Activated CD8-positive, alpha-beta T cell treated with anti-CD3 and anti-CD28 coated beads for 36 hours (primary cell): ENCODE measurements at regions not wholly inside any gene's neighbourhood (a gene's known extent, or its start where the extent isn't known, plus 50 kb on each side); places are given as distances from the start of the nearest gene placed in this dataset.

Experiments
- ATAC-seq: fragments of 200-7000 bp; cut with Tn5 transposase; one replicate; pipeline ENCODE4 v1.10.0; 2021; ENCODE audit warnings: mild to moderate bottlenecking, moderate library complexity
- CTCF ChIA-PET: fragments of 350-600 bp; sonication (Branson Sonifier 250); formaldehyde crosslinking; loops from one replicate; lab custom pipeline; 2021; ENCODE audit warnings: antibody characterized with exemption; lab: Charles Lee
- POLR2A ChIA-PET: fragments of 350-600 bp; sonication (Branson Sonifier 250); formaldehyde crosslinking; loops from one replicate; lab custom pipeline; 2021; ENCODE audit warnings: antibody characterized with exemption; lab: Charles Lee
- DNase-seq: peaks from one replicate; pipeline ENCODE4 v3.0.0-alpha.2; 2020
- H3K27ac Mint-ChIP-seq: one replicate; pipeline ENCODE4 v1.8.0; 2021; ENCODE audit warnings: mild to moderate bottlenecking, mixed read lengths
- H3K27me3 Mint-ChIP-seq: one replicate; pipeline ENCODE4 v1.8.0; 2021; ENCODE audit warnings: mixed read lengths
- H3K36me3 Mint-ChIP-seq: one replicate; pipeline ENCODE4 v1.8.0; 2021; ENCODE audit warnings: low read depth, mixed read lengths
- H3K4me1 Mint-ChIP-seq: one replicate; pipeline ENCODE4 v1.8.0; 2021; ENCODE audit warnings: low read depth, mixed read lengths
- H3K4me3 Mint-ChIP-seq: one replicate; pipeline ENCODE4 v1.8.0; 2021; ENCODE audit warnings: mild to moderate bottlenecking, moderate library complexity, mixed read lengths
- H3K9me3 Mint-ChIP-seq: one replicate; pipeline ENCODE4 v1.8.0; 2021; ENCODE audit warnings: mixed read lengths
- intact Hi-C: fragments of 100-400 bp; cut with micrococcal nuclease; formaldehyde crosslinking; loops from one replicate; pipeline ENCODE4 v1.10.0; 2022
- TF ChIP-seq, protein P1 (sequence below): fragments of 200-600 bp; IDR thresholded peaks from one replicate; pipeline ENCODE4 v1.8.0; 2022; ENCODE audit warnings: antibody characterized with exemption, mild to moderate bottlenecking

DNA sequence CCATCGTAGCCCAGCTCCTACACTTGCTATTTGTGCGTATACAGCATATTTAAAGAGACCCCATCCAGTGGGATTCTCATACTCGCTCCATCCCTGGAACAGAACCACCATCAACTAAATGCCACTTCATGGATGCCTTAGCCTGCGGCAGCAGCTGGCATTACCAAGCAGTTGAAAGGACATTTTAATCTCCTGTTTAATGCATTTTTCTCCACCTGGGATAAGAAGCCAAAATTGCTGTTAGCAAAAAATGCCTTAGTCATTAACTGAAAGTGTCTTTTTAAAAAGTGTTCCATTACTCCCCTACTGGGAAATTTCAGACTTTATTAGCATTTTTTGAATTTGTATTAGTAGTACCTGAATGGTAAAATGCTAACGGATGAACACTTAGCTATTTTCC is 662.6 kb upstream of the MEF2C start:
- Mint-ChIP-seq H3K9me3 (no peaks in the 10 kb centered on the region), H3K27ac (no peak overlapping the region), H3K36me3 (no peaks in the 10 kb centered on the region), H3K4me3 (no peak overlapping the region), H3K27me3 (no peaks in the 10 kb centered on the region), H3K4me1 (no peaks in the 10 kb centered on the region)
- no peak for DNase-seq
- ATAC-seq: no peak
- intact Hi-C loops: no loop called here
- ChIA-PET POLR2A (no interaction called here), CTCF (no interaction called here)
- TF ChIP-seq, protein P1, sequence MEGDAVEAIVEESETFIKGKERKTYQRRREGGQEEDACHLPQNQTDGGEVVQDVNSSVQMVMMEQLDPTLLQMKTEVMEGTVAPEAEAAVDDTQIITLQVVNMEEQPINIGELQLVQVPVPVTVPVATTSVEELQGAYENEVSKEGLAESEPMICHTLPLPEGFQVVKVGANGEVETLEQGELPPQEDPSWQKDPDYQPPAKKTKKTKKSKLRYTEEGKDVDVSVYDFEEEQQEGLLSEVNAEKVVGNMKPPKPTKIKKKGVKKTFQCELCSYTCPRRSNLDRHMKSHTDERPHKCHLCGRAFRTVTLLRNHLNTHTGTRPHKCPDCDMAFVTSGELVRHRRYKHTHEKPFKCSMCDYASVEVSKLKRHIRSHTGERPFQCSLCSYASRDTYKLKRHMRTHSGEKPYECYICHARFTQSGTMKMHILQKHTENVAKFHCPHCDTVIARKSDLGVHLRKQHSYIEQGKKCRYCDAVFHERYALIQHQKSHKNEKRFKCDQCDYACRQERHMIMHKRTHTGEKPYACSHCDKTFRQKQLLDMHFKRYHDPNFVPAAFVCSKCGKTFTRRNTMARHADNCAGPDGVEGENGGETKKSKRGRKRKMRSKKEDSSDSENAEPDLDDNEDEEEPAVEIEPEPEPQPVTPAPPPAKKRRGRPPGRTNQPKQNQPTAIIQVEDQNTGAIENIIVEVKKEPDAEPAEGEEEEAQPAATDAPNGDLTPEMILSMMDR: no peak

DNA sequence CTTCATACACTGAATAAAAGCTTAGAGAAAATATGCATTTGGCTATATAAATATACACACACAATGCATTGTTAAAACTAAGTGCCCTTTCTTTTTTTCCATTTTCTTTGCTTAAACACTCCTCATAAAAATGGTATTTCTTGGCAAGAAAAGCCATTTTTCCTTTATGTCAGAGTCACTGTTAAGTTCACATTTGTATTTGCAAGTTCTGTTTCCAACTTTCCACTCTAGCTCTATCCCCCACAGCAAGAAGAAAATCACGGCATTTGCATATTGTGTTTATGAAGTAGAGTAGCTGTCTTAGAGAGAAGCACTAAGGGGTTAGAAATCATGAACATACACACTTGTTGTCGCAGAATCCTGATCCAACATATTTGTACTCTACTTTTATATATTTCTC is 662.1 kb upstream of the MEF2C start:
- CTCF ChIA-PET: interaction anchor here (1.0 kb wide), 1 partner anchor 815 kb away, joined by 3 read pairs; no protein-coding TSS in a partner anchor
- Mint-ChIP-seq H3K9me3 (no peaks in the 10 kb centered on the region), H3K4me3 (no peak overlapping the region), H3K27ac (no peak overlapping the region), H3K27me3 (no peaks in the 10 kb centered on the region), H3K4me1 (no peaks in the 10 kb centered on the region), H3K36me3 (no peaks in the 10 kb centered on the region)
- intact Hi-C loops: no loop called here
- POLR2A ChIA-PET: no interaction called here
- ATAC-seq: no peak
- TF ChIP-seq, protein P1: no peak
- no peak for DNase-seq

DNA sequence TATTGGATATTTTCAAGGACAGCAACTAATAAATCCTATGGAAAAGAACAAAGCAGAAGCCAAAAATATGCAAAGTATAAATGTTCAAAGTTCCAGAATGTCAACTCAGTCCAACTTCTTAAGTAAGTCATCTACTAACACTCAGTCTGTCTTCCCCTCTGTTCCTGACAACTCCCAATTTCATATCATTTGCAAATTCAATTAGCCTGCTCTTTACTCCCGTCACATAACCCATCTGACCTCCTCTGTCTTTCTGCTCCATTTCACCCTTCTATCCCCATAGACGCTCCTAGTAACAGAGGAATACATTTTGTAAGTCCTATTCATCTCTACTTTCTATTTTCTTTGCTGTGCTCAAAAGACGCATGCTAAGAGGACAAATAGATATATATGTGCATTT is 659.8 kb upstream of the MEF2C start:
- no peak overlapping the region for H3K4me3 Mint-ChIP-seq
- no peaks in the 10 kb centered on the region for H3K27me3 Mint-ChIP-seq
- no peaks in the 10 kb centered on the region for H3K36me3 Mint-ChIP-seq
- no peak overlapping the region for H3K27ac Mint-ChIP-seq
- TF ChIP-seq, protein P1: no peak
- intact Hi-C loops: no loop called here
- H3K4me1 Mint-ChIP-seq: no peaks in the 10 kb centered on the region
- CTCF ChIA-PET: no interaction called here
- no peak for DNase-seq
- POLR2A ChIA-PET: no interaction called here
- no peak for ATAC-seq
- no peaks in the 10 kb centered on the region for H3K9me3 Mint-ChIP-seq

DNA sequence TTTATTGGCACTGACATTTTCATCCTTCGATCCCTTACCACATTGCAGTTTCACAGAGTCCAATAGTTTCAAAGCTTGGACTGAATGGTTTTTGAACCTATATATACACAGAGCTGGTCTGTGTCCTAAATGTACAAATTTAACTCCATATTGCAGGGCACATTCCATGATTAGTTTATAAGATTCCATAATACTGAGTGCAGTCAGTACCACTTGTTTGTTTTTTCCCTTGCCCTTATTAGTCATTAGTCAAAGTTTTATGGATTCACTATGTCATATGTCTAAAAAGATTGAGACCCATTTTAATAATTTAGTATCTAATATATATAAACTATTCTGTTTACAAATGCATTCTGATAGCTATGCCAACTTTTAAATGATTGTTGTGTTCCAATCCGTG is 654.8 kb upstream of the MEF2C start:
- ChIA-PET POLR2A (no interaction called here), CTCF (no interaction called here)
- H3K27ac Mint-ChIP-seq: no peak overlapping the region
- H3K27me3 Mint-ChIP-seq: no peaks in the 10 kb centered on the region
- no peaks in the 10 kb centered on the region for H3K36me3 Mint-ChIP-seq
- TF ChIP-seq, protein P1: no peak
- ATAC-seq (no peak), DNase-seq (no peak)
- H3K4me3 Mint-ChIP-seq: no peak overlapping the region
- no peaks in the 10 kb centered on the region for H3K9me3 Mint-ChIP-seq
- H3K4me1 Mint-ChIP-seq: no peaks in the 10 kb centered on the region
- intact Hi-C loops: no loop called here

DNA sequence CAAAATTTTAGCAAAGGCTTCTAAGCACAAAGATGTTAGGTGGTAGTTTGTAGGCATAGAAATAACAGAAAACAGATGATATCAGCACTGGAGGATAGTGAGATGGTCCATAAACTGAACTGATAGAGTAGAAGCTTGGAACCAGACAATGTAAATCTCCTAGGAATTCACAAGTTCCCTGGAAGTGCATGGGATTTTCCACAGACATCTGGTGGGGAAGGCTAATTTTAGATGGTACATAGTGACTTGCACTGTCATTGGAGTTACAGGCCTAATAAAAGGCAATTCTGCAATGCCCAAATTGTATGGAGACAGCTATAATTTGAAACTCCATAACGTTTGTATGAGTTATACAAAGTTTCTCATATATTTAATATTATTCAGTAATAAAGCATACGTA is 653.0 kb upstream of the MEF2C start:
- no peak for ATAC-seq
- Mint-ChIP-seq H3K27ac (no peak overlapping the region), H3K27me3 (no peaks in the 10 kb centered on the region), H3K4me3 (no peak overlapping the region), H3K36me3 (no peaks in the 10 kb centered on the region), H3K4me1 (no peaks in the 10 kb centered on the region), H3K9me3 (no peaks in the 10 kb centered on the region)
- no peak for DNase-seq
- POLR2A ChIA-PET: no interaction called here
- TF ChIP-seq, protein P1: no peak
- CTCF ChIA-PET: no interaction called here
- intact Hi-C loops: no loop called here
